NT2/D1 (cell line): ENCODE measurements at regions not wholly inside any gene's neighbourhood (a gene's known extent, or its start where the extent isn't known, plus 50 kb on each side); places are given as distances from the start of the nearest gene placed in this dataset.

Source experiments
- SUZ12 ChIP-seq: IDR thresholded peaks from 2 replicates; pipeline ENCODE4 v1.6.1; 2011; ENCODE audit not compliant: insufficient read length, insufficient read depth; ENCODE audit errors: extremely low read depth
- YY1 ChIP-seq: IDR thresholded peaks from 2 replicates; pipeline ENCODE4 v1.6.1; 2011; ENCODE audit not compliant: insufficient read length, insufficient read depth
- ZNF274 ChIP-seq: IDR thresholded peaks from 2 replicates; pipeline ENCODE4 v1.6.1; 2011; ENCODE audit warnings: mild to moderate bottlenecking, low read depth, low read length

GRCh38 chr12:85656561-85656960 lies 179.6 kb downstream of the RASSF9 start:
- TF ChIP-seq ZNF274 (no peak), YY1 (no peak), SUZ12 (no peak)
